ENCODE measurements at regions not wholly inside any gene's neighbourhood (a gene's known extent, or its start where the extent isn't known, plus 50 kb on each side); places are given as distances from the start of the nearest gene placed in this dataset.

DNA sequence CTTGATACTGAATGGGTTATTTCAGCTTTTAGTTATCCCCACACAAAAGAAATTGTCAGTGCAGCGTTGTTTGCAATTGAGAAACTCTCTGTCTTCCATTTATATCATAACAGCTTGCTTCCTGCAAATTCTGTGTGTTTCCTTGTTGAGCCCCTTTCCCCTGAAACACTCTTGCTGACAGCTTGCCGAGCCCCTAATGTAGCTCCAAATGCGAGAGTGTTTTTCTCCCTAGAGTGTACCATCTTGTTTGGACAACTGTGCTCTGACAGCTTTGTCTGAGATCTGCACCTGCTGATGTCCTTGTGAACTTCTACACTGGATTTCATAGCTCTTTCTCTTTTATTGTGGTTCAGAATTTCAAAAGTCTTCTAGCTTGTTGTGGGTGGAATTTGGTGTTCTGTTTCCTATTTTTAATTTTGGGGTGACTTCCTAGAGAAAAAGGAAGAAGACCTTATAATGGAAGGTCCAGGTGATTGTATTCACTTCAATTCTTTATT, 343.5 kb downstream of the PDCD6IP start:
- no peak for TF ChIP-seq CTCF (IDR thresholded peaks at IDR 0.05)
- TF ChIP-seq EZH2 (IDR thresholded peaks at IDR 0.05; ENCODE audit: borderline replicate concordance, insufficient read depth, low read depth, low read length, poor library complexity, severe bottlenecking) = no peak
